OCI-LY3 (cell line): ENCODE measurements at regions not wholly inside any gene's neighbourhood (a gene's known extent, or its start where the extent isn't known, plus 50 kb on each side); places are given as distances from the start of the nearest gene placed in this dataset.
"Not testable (repeated sequence)": the region's sequence is repeated elsewhere in the genome, so short reads cannot be mapped to it uniquely, and the experiment has no call there.

Experiments used
- CTCF ChIP-seq: fragments of 200-600, 300-600 bp; sonication (generic); IDR thresholded peaks from 2 replicates; pipeline ENCODE4 v1.5.1; 2014; ENCODE audit warnings: antibody characterized with exemption, low read length, low read depth
- EZH2phosphoT487 ChIP-seq: fragments of 200-600 bp; shearing (Covaris generic); IDR thresholded peaks from 2 replicates; pipeline ENCODE4 v1.6.1; 2018; ENCODE audit warnings: antibody characterized with exemption, mixed run types, low read depth

GRCh38 chrX:1016281-1016680 is 196.2 kb downstream of the CRLF2 start:
- not testable (repeated sequence) for TF ChIP-seq CTCF, EZH2phosphoT487
